ENCODE measurements at regions not wholly inside any gene's neighbourhood (a gene's known extent, or its start where the extent isn't known, plus 50 kb on each side); places are given as distances from the start of the nearest gene placed in this dataset.
"Not testable (repeated sequence)": the region's sequence is repeated elsewhere in the genome, so short reads cannot be mapped to it uniquely, and the experiment has no call there.

- not testable (repeated sequence) for H3K27me3 ChIP-seq (ENCODE audit: control insufficient read depth in 3 of 3, insufficient read depth in 3 of 3, low read depth in 1 of 3, low read length in 3 of 3); H2BK5ac ChIP-seq (ENCODE audit: low read length); H3K79me1 ChIP-seq (ENCODE audit: low read depth, low read length); H3K14ac ChIP-seq (ENCODE audit: low read length); H3K4me3 ChIP-seq (ENCODE audit: low read length in 2 of 2); H2BK15ac ChIP-seq (ENCODE audit: low read length); H3K4ac ChIP-seq (ENCODE audit: low read length); H2BK120ac ChIP-seq (ENCODE audit: low read depth, low read length); H3K9ac ChIP-seq (ENCODE audit: low read depth, low read length, poor library complexity); H3K9me3 ChIP-seq (replicated peaks in 1 of 2; ENCODE audit: control insufficient read depth in 2 of 2, insufficient read depth in 1 of 2, low read depth in 1 of 2, low read length in 2 of 2); H4K91ac ChIP-seq (ENCODE audit: low read depth, low read length, poor library complexity); H2AFZ ChIP-seq (ENCODE audit: low read length); DNase-seq (ENCODE audit: low spot score); H3K23ac ChIP-seq (ENCODE audit: low read depth, low read length, poor library complexity); H3K18ac ChIP-seq (ENCODE audit: low read length); H3K4me2 ChIP-seq (ENCODE audit: insufficient read depth, low read length, poor library complexity, severe bottlenecking); H3K4me1 ChIP-seq (ENCODE audit: control insufficient read depth in 2 of 2, insufficient read depth in 1 of 2, low read depth in 1 of 2, low read length in 2 of 2); H3K36me3 ChIP-seq (replicated peaks in 1 of 2; ENCODE audit: control insufficient read depth in 2 of 2, insufficient read depth in 2 of 2, low read length in 2 of 2); H2BK12ac ChIP-seq (ENCODE audit: low read length); H2AK5ac ChIP-seq (ENCODE audit: low read depth, low read length); H4K8ac ChIP-seq (ENCODE audit: low read depth, low read length); H3K27ac ChIP-seq (replicated peaks; ENCODE audit: low read length)
- WGBS, 2 donors (ENCODE audit: extremely low coverage in 2 of 2, insufficient read length in 2 of 2, insufficient replicate concordance in 1 of 2): no CpG with 5 or more reads among the region's 3 CpGs
These were observed 142.1 kb upstream of the DPP10 start for GRCh38 chr2:114300351-114300750.

GRCh38 chr2:114316532-114317300 lies 125.7 kb upstream of the DPP10 start:
- Histone ChIP-seq H3K14ac (ENCODE audit: low read length) (no peak overlapping the region), H3K36me3 (replicated peaks in 1 of 2; ENCODE audit: control insufficient read depth in 2 of 2, insufficient read depth in 2 of 2, low read length in 2 of 2) (no peaks in the 10 kb centered on the region), H3K27me3 (ENCODE audit: control insufficient read depth in 3 of 3, insufficient read depth in 3 of 3, low read depth in 1 of 3, low read length in 3 of 3) (no peaks in the 10 kb centered on the region), H3K18ac (ENCODE audit: low read length) (no peak overlapping the region), H3K79me1 (ENCODE audit: low read depth, low read length) (no peaks in the 10 kb centered on the region), H2BK15ac (ENCODE audit: low read length) (no peak overlapping the region), H3K4me3 (ENCODE audit: low read length in 2 of 2) (no peak overlapping the region), H2AFZ (ENCODE audit: low read length) (no peak overlapping the region), H2AK5ac (ENCODE audit: low read depth, low read length) (no peak overlapping the region), H3K9ac (ENCODE audit: low read depth, low read length, poor library complexity) (no peak overlapping the region), H4K8ac (ENCODE audit: low read depth, low read length) (no peak overlapping the region), H2BK120ac (ENCODE audit: low read depth, low read length) (no peak overlapping the region), H3K4ac (ENCODE audit: low read length) (no peak overlapping the region), H2BK5ac (ENCODE audit: low read length) (no peak overlapping the region), H3K23ac (ENCODE audit: low read depth, low read length, poor library complexity) (no peak overlapping the region), H3K4me2 (ENCODE audit: insufficient read depth, low read length, poor library complexity, severe bottlenecking) (no peak overlapping the region), H3K27ac (replicated peaks; ENCODE audit: low read length) (no peak overlapping the region), H3K9me3 (replicated peaks in 1 of 2; ENCODE audit: control insufficient read depth in 2 of 2, insufficient read depth in 1 of 2, low read depth in 1 of 2, low read length in 2 of 2) (no peaks in the 10 kb centered on the region), H4K91ac (ENCODE audit: low read depth, low read length, poor library complexity) (no peak overlapping the region), H3K4me1 (ENCODE audit: control insufficient read depth in 2 of 2, insufficient read depth in 1 of 2, low read depth in 1 of 2, low read length in 2 of 2) (peaks cover 0 to 1% of the 10 kb centered on the region in 2 donors), H2BK12ac (ENCODE audit: low read length) (no peak overlapping the region)
- no CpG with 5 or more reads among the region's 2 CpGs for WGBS, 2 donors (ENCODE audit: extremely low coverage in 2 of 2, insufficient read length in 2 of 2, insufficient replicate concordance in 1 of 2)
- DNase-seq (ENCODE audit: low spot score): no peak

GRCh38 chr2:114330594-114330993 lies 111.8 kb upstream of the DPP10 start:
- Histone ChIP-seq H3K18ac (ENCODE audit: low read length) (no peak overlapping the region), H3K9me3 (replicated peaks in 1 of 2; ENCODE audit: control insufficient read depth in 2 of 2, insufficient read depth in 1 of 2, low read depth in 1 of 2, low read length in 2 of 2) (no peaks in the 10 kb centered on the region), H3K4me3 (ENCODE audit: low read length in 2 of 2) (no peak overlapping the region), H3K23ac (ENCODE audit: low read depth, low read length, poor library complexity) (no peak overlapping the region), H4K91ac (ENCODE audit: low read depth, low read length, poor library complexity) (no peak overlapping the region), H2AK5ac (ENCODE audit: low read depth, low read length) (no peak overlapping the region), H2AFZ (ENCODE audit: low read length) (no peak overlapping the region), H3K4ac (ENCODE audit: low read length) (no peak overlapping the region), H2BK5ac (ENCODE audit: low read length) (no peak overlapping the region), H3K14ac (ENCODE audit: low read length) (no peak overlapping the region), H2BK120ac (ENCODE audit: low read depth, low read length) (no peak overlapping the region), H3K4me2 (ENCODE audit: insufficient read depth, low read length, poor library complexity, severe bottlenecking) (no peak overlapping the region), H3K4me1 (ENCODE audit: control insufficient read depth in 2 of 2, insufficient read depth in 1 of 2, low read depth in 1 of 2, low read length in 2 of 2) (no peaks in the 10 kb centered on the region), H3K27me3 (ENCODE audit: control insufficient read depth in 3 of 3, insufficient read depth in 3 of 3, low read depth in 1 of 3, low read length in 3 of 3) (no peaks in the 10 kb centered on the region), H2BK15ac (ENCODE audit: low read length) (no peak overlapping the region), H2BK12ac (ENCODE audit: low read length) (no peak overlapping the region), H4K8ac (ENCODE audit: low read depth, low read length) (no peak overlapping the region), H3K27ac (replicated peaks; ENCODE audit: low read length) (no peak overlapping the region), H3K79me1 (ENCODE audit: low read depth, low read length) (no peaks in the 10 kb centered on the region), H3K9ac (ENCODE audit: low read depth, low read length, poor library complexity) (no peak overlapping the region), H3K36me3 (replicated peaks in 1 of 2; ENCODE audit: control insufficient read depth in 2 of 2, insufficient read depth in 2 of 2, low read length in 2 of 2) (no peaks in the 10 kb centered on the region)
- no CpG with 5 or more reads among the region's 1 CpG for WGBS, 2 donors (ENCODE audit: extremely low coverage in 2 of 2, insufficient read length in 2 of 2, insufficient replicate concordance in 1 of 2)
- no peak for DNase-seq (ENCODE audit: low spot score)

GRCh38 chr2:114331934-114332333 lies 110.5 kb upstream of the DPP10 start:
- no peak overlapping the region for H2AFZ ChIP-seq (ENCODE audit: low read length)
- no peak overlapping the region for H2BK120ac ChIP-seq (ENCODE audit: low read depth, low read length)
- H3K4me1 ChIP-seq (ENCODE audit: control insufficient read depth in 2 of 2, insufficient read depth in 1 of 2, low read depth in 1 of 2, low read length in 2 of 2): no peaks in the 10 kb centered on the region
- no peak overlapping the region for H3K4me3 ChIP-seq (ENCODE audit: low read length in 2 of 2)
- no peaks in the 10 kb centered on the region for H3K9me3 ChIP-seq (replicated peaks in 1 of 2; ENCODE audit: control insufficient read depth in 2 of 2, insufficient read depth in 1 of 2, low read depth in 1 of 2, low read length in 2 of 2)
- no peaks in the 10 kb centered on the region for H3K79me1 ChIP-seq (ENCODE audit: low read depth, low read length)
- no peak overlapping the region for H2AK5ac ChIP-seq (ENCODE audit: low read depth, low read length)
- no peak overlapping the region for H4K91ac ChIP-seq (ENCODE audit: low read depth, low read length, poor library complexity)
- no peak overlapping the region for H3K4me2 ChIP-seq (ENCODE audit: insufficient read depth, low read length, poor library complexity, severe bottlenecking)
- H3K4ac ChIP-seq (ENCODE audit: low read length): no peak overlapping the region
- H3K36me3 ChIP-seq (replicated peaks in 1 of 2; ENCODE audit: control insufficient read depth in 2 of 2, insufficient read depth in 2 of 2, low read length in 2 of 2): no peaks in the 10 kb centered on the region
- H3K27me3 ChIP-seq (ENCODE audit: control insufficient read depth in 3 of 3, insufficient read depth in 3 of 3, low read depth in 1 of 3, low read length in 3 of 3): no peaks in the 10 kb centered on the region
- no peak overlapping the region for H3K9ac ChIP-seq (ENCODE audit: low read depth, low read length, poor library complexity)
- H3K27ac ChIP-seq (replicated peaks; ENCODE audit: low read length): no peak overlapping the region
- no peak overlapping the region for H2BK5ac ChIP-seq (ENCODE audit: low read length)
- no peak overlapping the region for H4K8ac ChIP-seq (ENCODE audit: low read depth, low read length)
- H2BK12ac ChIP-seq (ENCODE audit: low read length): no peak overlapping the region
- H2BK15ac ChIP-seq (ENCODE audit: low read length): no peak overlapping the region
- no peak overlapping the region for H3K23ac ChIP-seq (ENCODE audit: low read depth, low read length, poor library complexity)
- DNase-seq (ENCODE audit: low spot score): no peak
- H3K14ac ChIP-seq (ENCODE audit: low read length): no peak overlapping the region
- H3K18ac ChIP-seq (ENCODE audit: low read length): no peak overlapping the region
- WGBS, 2 donors (ENCODE audit: extremely low coverage in 2 of 2, insufficient read length in 2 of 2, insufficient replicate concordance in 1 of 2): no CpG with 5 or more reads among the region's 3 CpGs

Measured in neuronal stem cell (in vitro differentiated cells).